ENCODE measurements at regions not wholly inside any gene's neighbourhood (a gene's known extent, or its start where the extent isn't known, plus 50 kb on each side); places are given as distances from the start of the nearest gene placed in this dataset.

DNA sequence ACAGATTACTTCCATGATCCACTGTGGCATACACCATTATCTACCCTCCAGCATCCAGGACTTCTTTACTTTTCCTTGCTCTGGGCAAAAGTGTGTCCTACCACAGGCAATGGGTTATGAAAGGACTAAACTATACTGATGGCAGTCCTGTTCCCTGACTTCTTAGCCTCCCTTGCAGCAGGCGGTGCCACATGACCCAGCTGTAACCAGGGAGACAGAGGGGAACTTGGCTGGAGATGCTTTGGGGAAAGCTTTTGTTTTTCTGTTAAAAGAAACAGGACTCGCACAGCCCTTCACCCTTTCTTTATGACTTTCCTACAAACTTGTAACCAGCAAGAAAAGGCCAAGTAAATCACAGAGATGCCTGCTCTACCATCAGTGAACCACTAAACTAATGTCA lies 394.4 kb downstream of the PCNX1 start:
- Mint-ChIP-seq H3K9me3 (peaks cover 7 to 10% of the 10 kb centered on the region in 2 experiments; a peak in 3 of 5 replicates), H3K36me3 (ENCODE audit: insufficient read depth in 1 of 3, low read depth in 3 of 3) (peaks cover 0 to 6% (median 0%) of the 10 kb centered on the region in 3 experiments; a peak in 1 of 7 replicates), H3K4me1 (no peaks in the 10 kb centered on the region), H3K27ac (no peak overlapping the region), H3K4me3 (no peak overlapping the region), H3K27me3 (ENCODE audit: low read depth) (0 out of 2 replicates have a peak, but pooled peaks cover 2% of the 10 kb centered on the region)
- Histone ChIP-seq H3K4me2 (ENCODE audit: insufficient read depth, insufficient read length, low read length) (no peak overlapping the region), H2BK5ac (ENCODE audit: insufficient read length, low read length) (no peak overlapping the region), H2BK120ac (ENCODE audit: low read depth, low read length, poor library complexity, severe bottlenecking) (no peak overlapping the region), H3K4me1 (ENCODE audit: insufficient read depth, low read length) (no peaks in the 10 kb centered on the region), H3K4ac (ENCODE audit: low read depth, low read length) (no peak overlapping the region), H3K18ac (ENCODE audit: insufficient read length, low read depth, low read length) (no peak overlapping the region), H3T11ph (ENCODE audit: low read length) (no peak overlapping the region), H2AK5ac (ENCODE audit: insufficient read length, low read length) (no peak overlapping the region), H3K14ac (ENCODE audit: insufficient read depth, low read length) (no peak overlapping the region), H4K5ac (ENCODE audit: insufficient read length, low read depth, low read length) (no peak overlapping the region), H4K91ac (ENCODE audit: insufficient read length, low read depth, low read length) (no peak overlapping the region), H2BK12ac (ENCODE audit: insufficient read length, low read depth, low read length) (no peak overlapping the region), H3K56ac (ENCODE audit: insufficient read length, low read depth, low read length) (no peak overlapping the region), H3K9me3 (ENCODE audit: control insufficient read depth, low read depth, low read length) (peaks cover 5% of the 10 kb centered on the region), H4K8ac (replicated peaks; ENCODE audit: insufficient read length, low read depth, low read length) (no peak overlapping the region), H4K20me1 (ENCODE audit: control insufficient read depth, insufficient read depth, insufficient read length) (no peaks in the 10 kb centered on the region), H2BK15ac (ENCODE audit: low read depth, low read length) (no peak overlapping the region), H3K79me1 (ENCODE audit: insufficient read depth, low read depth, low read length, poor library complexity, severe bottlenecking) (no peaks in the 10 kb centered on the region), H3K79me2 (ENCODE audit: insufficient read depth, low read length) (no peaks in the 10 kb centered on the region), H3K27me3 (ENCODE audit: insufficient read depth, low read length) (no peaks in the 10 kb centered on the region), H3K27ac (ENCODE audit: insufficient read length, low read depth, low read length) (no peak overlapping the region), H3K23ac (ENCODE audit: insufficient read length, low read depth, low read length) (no peak overlapping the region), H2AFZ (ENCODE audit: low read length) (no peak overlapping the region), H3K9ac (ENCODE audit: extremely low read depth, insufficient read length, low read length) (no peak overlapping the region), H2BK20ac (ENCODE audit: low read depth, low read length, poor library complexity, severe bottlenecking) (no peak overlapping the region), H3K23me2 (ENCODE audit: insufficient read length, low read depth, low read length, poor library complexity, severe bottlenecking) (no peaks in the 10 kb centered on the region)
- TF ChIP-seq, protein P1, sequence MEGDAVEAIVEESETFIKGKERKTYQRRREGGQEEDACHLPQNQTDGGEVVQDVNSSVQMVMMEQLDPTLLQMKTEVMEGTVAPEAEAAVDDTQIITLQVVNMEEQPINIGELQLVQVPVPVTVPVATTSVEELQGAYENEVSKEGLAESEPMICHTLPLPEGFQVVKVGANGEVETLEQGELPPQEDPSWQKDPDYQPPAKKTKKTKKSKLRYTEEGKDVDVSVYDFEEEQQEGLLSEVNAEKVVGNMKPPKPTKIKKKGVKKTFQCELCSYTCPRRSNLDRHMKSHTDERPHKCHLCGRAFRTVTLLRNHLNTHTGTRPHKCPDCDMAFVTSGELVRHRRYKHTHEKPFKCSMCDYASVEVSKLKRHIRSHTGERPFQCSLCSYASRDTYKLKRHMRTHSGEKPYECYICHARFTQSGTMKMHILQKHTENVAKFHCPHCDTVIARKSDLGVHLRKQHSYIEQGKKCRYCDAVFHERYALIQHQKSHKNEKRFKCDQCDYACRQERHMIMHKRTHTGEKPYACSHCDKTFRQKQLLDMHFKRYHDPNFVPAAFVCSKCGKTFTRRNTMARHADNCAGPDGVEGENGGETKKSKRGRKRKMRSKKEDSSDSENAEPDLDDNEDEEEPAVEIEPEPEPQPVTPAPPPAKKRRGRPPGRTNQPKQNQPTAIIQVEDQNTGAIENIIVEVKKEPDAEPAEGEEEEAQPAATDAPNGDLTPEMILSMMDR (conservative IDR thresholded peaks at IDR 0.05): no peak
- WGBS (ENCODE audit: extremely low coverage, insufficient read length, low lambda C conversion rate): no CpG with 5 or more reads among the region's 2 CpGs
- no peak for DNase-seq
